ENCODE measurements at regions not wholly inside any gene's neighbourhood (a gene's known extent, or its start where the extent isn't known, plus 50 kb on each side); places are given as distances from the start of the nearest gene placed in this dataset.

GRCh38 chr2:47226923-47227220 is 50.6 kb upstream of the CALM2 start:
- Histone ChIP-seq H3K27ac (replicated peaks in 1 of 4) (peak overlapping the region in 3 of 4 donors; percentile 29 to 56 (median 38)), H3K36me3 (no peaks in the 10 kb centered on the region), H3K4me1 (peaks cover 24 to 50% (median 41%) of the 10 kb centered on the region in 4 donors), H3K9me3 (no peaks in the 10 kb centered on the region), H3K4me3 (no peak overlapping the region), H3K27me3 (no peaks in the 10 kb centered on the region)
- intact Hi-C loops (cut with DNase I), result loop anchor here (5.0 kb wide), 1 partner anchor 40 kb away; no protein-coding TSS in a partner anchor
- no peak for DNase-seq (ENCODE audit: extremely low spot score)
- no peak for TF ChIP-seq POLR2AphosphoS5 (IDR thresholded peaks at IDR 0.05)
- TF ChIP-seq POLR2A (IDR thresholded peaks at IDR 0.05; ENCODE audit: low read depth), result no peak
- TF ChIP-seq EP300 (IDR thresholded peaks at IDR 0.05), result no peak
- TF ChIP-seq, protein P1, sequence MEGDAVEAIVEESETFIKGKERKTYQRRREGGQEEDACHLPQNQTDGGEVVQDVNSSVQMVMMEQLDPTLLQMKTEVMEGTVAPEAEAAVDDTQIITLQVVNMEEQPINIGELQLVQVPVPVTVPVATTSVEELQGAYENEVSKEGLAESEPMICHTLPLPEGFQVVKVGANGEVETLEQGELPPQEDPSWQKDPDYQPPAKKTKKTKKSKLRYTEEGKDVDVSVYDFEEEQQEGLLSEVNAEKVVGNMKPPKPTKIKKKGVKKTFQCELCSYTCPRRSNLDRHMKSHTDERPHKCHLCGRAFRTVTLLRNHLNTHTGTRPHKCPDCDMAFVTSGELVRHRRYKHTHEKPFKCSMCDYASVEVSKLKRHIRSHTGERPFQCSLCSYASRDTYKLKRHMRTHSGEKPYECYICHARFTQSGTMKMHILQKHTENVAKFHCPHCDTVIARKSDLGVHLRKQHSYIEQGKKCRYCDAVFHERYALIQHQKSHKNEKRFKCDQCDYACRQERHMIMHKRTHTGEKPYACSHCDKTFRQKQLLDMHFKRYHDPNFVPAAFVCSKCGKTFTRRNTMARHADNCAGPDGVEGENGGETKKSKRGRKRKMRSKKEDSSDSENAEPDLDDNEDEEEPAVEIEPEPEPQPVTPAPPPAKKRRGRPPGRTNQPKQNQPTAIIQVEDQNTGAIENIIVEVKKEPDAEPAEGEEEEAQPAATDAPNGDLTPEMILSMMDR (IDR thresholded peaks at IDR 0.05), result no peak
- 42% methylated on average over 6 of the region's 6 CpGs for WGBS

DNA sequence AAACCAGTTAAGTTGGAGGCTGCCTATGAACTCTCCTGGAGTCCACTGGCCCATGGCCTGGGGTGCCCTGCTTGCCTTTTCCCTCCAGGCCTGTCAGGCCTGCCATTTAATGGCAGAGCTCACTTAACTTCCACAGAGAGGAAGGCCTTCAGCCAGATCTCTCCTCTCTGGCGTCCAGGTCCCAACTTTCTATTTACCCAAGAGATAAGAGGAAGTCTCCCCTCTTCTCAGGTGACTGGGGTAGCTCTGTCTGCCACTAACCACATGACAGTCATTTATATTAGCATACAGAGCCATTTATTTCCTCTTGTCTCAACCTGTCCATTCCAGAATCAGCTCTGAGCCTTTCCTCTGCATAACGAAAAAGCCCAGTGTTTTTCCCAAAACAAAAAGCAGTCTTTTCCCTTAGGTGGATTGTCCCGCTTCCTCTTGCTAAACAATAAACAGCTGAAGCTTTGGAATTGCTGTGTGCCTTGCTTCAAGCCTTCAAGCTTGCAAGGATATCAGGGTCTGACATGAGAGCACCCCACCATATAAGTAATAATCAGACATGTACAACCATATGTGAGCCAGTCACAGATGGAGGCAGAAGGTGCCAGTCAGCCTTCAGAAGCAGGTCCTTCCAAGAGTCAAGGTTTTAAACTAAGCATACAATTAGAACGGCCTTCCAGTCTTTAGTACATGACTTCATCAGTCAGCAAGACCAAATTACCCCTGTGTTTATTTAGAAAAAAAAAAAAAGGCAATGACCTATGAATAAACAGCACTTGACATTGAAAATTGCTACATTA is 50.0 kb upstream of the CALM2 start:
- no peaks in the 10 kb centered on the region for H3K27me3 ChIP-seq
- WGBS, result 63% methylated on average over 4 of the region's 4 CpGs
- no peaks in the 10 kb centered on the region for H3K9me3 ChIP-seq
- intact Hi-C loops (cut with DNase I), result loop anchor here (5.0 kb wide), 1 partner anchor 39 kb away; no protein-coding TSS in a partner anchor
- H3K4me3 ChIP-seq, result no peak overlapping the region
- DNase-seq (ENCODE audit: extremely low spot score), result no peak
- peaks cover 24 to 46% (median 36%) of the 10 kb centered on the region in 4 donors for H3K4me1 ChIP-seq
- no peaks in the 10 kb centered on the region for H3K36me3 ChIP-seq
- H3K27ac ChIP-seq (replicated peaks in 1 of 4), result peak overlapping the region in 3 of 4 donors; percentile 29 to 56 (median 38)
- TF ChIP-seq POLR2AphosphoS5 (IDR thresholded peaks at IDR 0.05), result no peak

All from esophagus muscularis mucosa (tissue), 4 donors.